ENCODE measurements at regions not wholly inside any gene's neighbourhood (a gene's known extent, or its start where the extent isn't known, plus 50 kb on each side); places are given as distances from the start of the nearest gene placed in this dataset.

GRCh38 chr12:123100882-123101281 lies 50.0 kb downstream of the PITPNM2 start:
- WGBS: 95% methylated on average over 3 of the region's 3 CpGs
- H3K27ac ChIP-seq (ENCODE audit: low read depth in 1 of 2, low read length in 1 of 2): peak overlapping the region in 1 of 2 donors; percentile 89
- peaks cover 0 to 1% of the 10 kb centered on the region in 2 donors for H3K9me3 ChIP-seq (ENCODE audit: control insufficient read depth in 2 of 2, insufficient read depth in 1 of 2, low read length in 1 of 2)
- no peak overlapping the region for H3K4me3 ChIP-seq (ENCODE audit: low read length in 2 of 2)
- DNase-seq (ENCODE audit: low read depth in 6 of 9, low spot score in 9 of 9): no peak
- H3K27me3 ChIP-seq (ENCODE audit: control insufficient read depth in 2 of 2, insufficient read depth in 1 of 2, low read length in 1 of 2): no peaks in the 10 kb centered on the region
- H3K4me1 ChIP-seq (ENCODE audit: control insufficient read depth in 2 of 2, insufficient read depth in 2 of 2, low read length in 2 of 2): peaks cover 60 to 97% of the 10 kb centered on the region in 2 donors
- H3K36me3 ChIP-seq (ENCODE audit: control insufficient read depth in 2 of 2, insufficient read depth in 2 of 2, low read length in 1 of 2): peaks cover 72 to 93% of the 10 kb centered on the region in 2 donors

- H3K27ac ChIP-seq (ENCODE audit: low read depth in 1 of 2, low read length in 1 of 2): peak overlapping the region in 1 of 2 donors; percentile 89
- no peak for DNase-seq (ENCODE audit: low read depth in 6 of 9, low spot score in 9 of 9)
- no peaks in the 10 kb centered on the region for H3K9me3 ChIP-seq (ENCODE audit: control insufficient read depth in 2 of 2, insufficient read depth in 1 of 2, low read length in 1 of 2)
- peaks cover 61 to 97% of the 10 kb centered on the region in 2 donors for H3K4me1 ChIP-seq (ENCODE audit: control insufficient read depth in 2 of 2, insufficient read depth in 2 of 2, low read length in 2 of 2)
- no peaks in the 10 kb centered on the region for H3K27me3 ChIP-seq (ENCODE audit: control insufficient read depth in 2 of 2, insufficient read depth in 1 of 2, low read length in 1 of 2)
- H3K4me3 ChIP-seq (ENCODE audit: low read length in 2 of 2): no peak overlapping the region
- H3K36me3 ChIP-seq (ENCODE audit: control insufficient read depth in 2 of 2, insufficient read depth in 2 of 2, low read length in 1 of 2): peaks cover 68 to 92% of the 10 kb centered on the region in 2 donors
- WGBS: 98% methylated on average over 9 of the region's 9 CpGs
Observed at GRCh38 chr12:123100450-123100849, 50.4 kb downstream of the PITPNM2 start.

- Histone ChIP-seq H3K9me3 (ENCODE audit: control insufficient read depth in 2 of 2, insufficient read depth in 1 of 2, low read length in 1 of 2) (no peaks in the 10 kb centered on the region), H3K27ac (ENCODE audit: low read depth in 1 of 2, low read length in 1 of 2) (peak overlapping the region in 1 of 2 donors; percentile 84), H3K36me3 (ENCODE audit: control insufficient read depth in 2 of 2, insufficient read depth in 2 of 2, low read length in 1 of 2) (peaks cover 64 to 89% of the 10 kb centered on the region in 2 donors), H3K27me3 (ENCODE audit: control insufficient read depth in 2 of 2, insufficient read depth in 1 of 2, low read length in 1 of 2) (no peaks in the 10 kb centered on the region), H3K4me1 (ENCODE audit: control insufficient read depth in 2 of 2, insufficient read depth in 2 of 2, low read length in 2 of 2) (peaks cover 63 to 97% of the 10 kb centered on the region in 2 donors), H3K4me3 (ENCODE audit: low read length in 2 of 2) (no peak overlapping the region)
- WGBS: 93% methylated on average over 5 of the region's 5 CpGs
- DNase-seq (ENCODE audit: low read depth in 6 of 9, low spot score in 9 of 9): peak in 1 of 9 donors; percentile 23
Observed at GRCh38 chr12:123099560-123100192, 51.2 kb downstream of the PITPNM2 start.

GRCh38 chr12:123098780-123099179 lies 52.1 kb downstream of the PITPNM2 start:
- peaks cover 71 to 100% of the 10 kb centered on the region in 2 donors for H3K4me1 ChIP-seq (ENCODE audit: control insufficient read depth in 2 of 2, insufficient read depth in 2 of 2, low read length in 2 of 2)
- DNase-seq (ENCODE audit: low read depth in 6 of 9, low spot score in 9 of 9): peak in 1 of 9 donors; percentile 35
- H3K36me3 ChIP-seq (ENCODE audit: control insufficient read depth in 2 of 2, insufficient read depth in 2 of 2, low read length in 1 of 2): peaks cover 70 to 92% of the 10 kb centered on the region in 2 donors
- no peak overlapping the region for H3K4me3 ChIP-seq (ENCODE audit: low read length in 2 of 2)
- 95% methylated on average over 2 of the region's 2 CpGs for WGBS
- H3K27ac ChIP-seq (ENCODE audit: low read depth in 1 of 2, low read length in 1 of 2): peak overlapping the region in 1 of 2 donors; percentile 84
- H3K27me3 ChIP-seq (ENCODE audit: control insufficient read depth in 2 of 2, insufficient read depth in 1 of 2, low read length in 1 of 2): no peaks in the 10 kb centered on the region
- no peaks in the 10 kb centered on the region for H3K9me3 ChIP-seq (ENCODE audit: control insufficient read depth in 2 of 2, insufficient read depth in 1 of 2, low read length in 1 of 2)

GRCh38 chr12:123097561-123098084 lies 53.3 kb downstream of the PITPNM2 start:
- H3K9me3 ChIP-seq (ENCODE audit: control insufficient read depth in 2 of 2, insufficient read depth in 1 of 2, low read length in 1 of 2): no peaks in the 10 kb centered on the region
- DNase-seq (ENCODE audit: low read depth in 6 of 9, low spot score in 9 of 9): no peak
- peaks cover 63 to 100% of the 10 kb centered on the region in 2 donors for H3K4me1 ChIP-seq (ENCODE audit: control insufficient read depth in 2 of 2, insufficient read depth in 2 of 2, low read length in 2 of 2)
- H3K4me3 ChIP-seq (ENCODE audit: low read length in 2 of 2): no peak overlapping the region
- 97% methylated on average over 12 of the region's 12 CpGs for WGBS
- no peaks in the 10 kb centered on the region for H3K27me3 ChIP-seq (ENCODE audit: control insufficient read depth in 2 of 2, insufficient read depth in 1 of 2, low read length in 1 of 2)
- peak overlapping the region; percentile 62 to 84 for H3K27ac ChIP-seq (ENCODE audit: low read depth in 1 of 2, low read length in 1 of 2)
- peaks cover 62 to 91% of the 10 kb centered on the region in 2 donors for H3K36me3 ChIP-seq (ENCODE audit: control insufficient read depth in 2 of 2, insufficient read depth in 2 of 2, low read length in 1 of 2)

- WGBS: 95% methylated on average over 5 of the region's 5 CpGs
- Histone ChIP-seq H3K27ac (ENCODE audit: low read depth in 1 of 2, low read length in 1 of 2) (peak overlapping the region; percentile 32 to 99), H3K36me3 (ENCODE audit: control insufficient read depth in 2 of 2, insufficient read depth in 2 of 2, low read length in 1 of 2) (peaks cover 55 to 91% of the 10 kb centered on the region in 2 donors), H3K9me3 (ENCODE audit: control insufficient read depth in 2 of 2, insufficient read depth in 1 of 2, low read length in 1 of 2) (no peaks in the 10 kb centered on the region), H3K4me1 (ENCODE audit: control insufficient read depth in 2 of 2, insufficient read depth in 2 of 2, low read length in 2 of 2) (peaks cover 63 to 100% of the 10 kb centered on the region in 2 donors), H3K27me3 (ENCODE audit: control insufficient read depth in 2 of 2, insufficient read depth in 1 of 2, low read length in 1 of 2) (no peaks in the 10 kb centered on the region), H3K4me3 (ENCODE audit: low read length in 2 of 2) (no peak overlapping the region)
- no peak for DNase-seq (ENCODE audit: low read depth in 6 of 9, low spot score in 9 of 9)
Observed at GRCh38 chr12:123096741-123097140, 54.1 kb downstream of the PITPNM2 start.

GRCh38 chr12:123096182-123096581 lies 54.7 kb downstream of the PITPNM2 start:
- Histone ChIP-seq H3K4me3 (ENCODE audit: low read length in 2 of 2) (no peak overlapping the region), H3K27ac (ENCODE audit: low read depth in 1 of 2, low read length in 1 of 2) (peak overlapping the region; percentile 32 to 99), H3K9me3 (ENCODE audit: control insufficient read depth in 2 of 2, insufficient read depth in 1 of 2, low read length in 1 of 2) (no peaks in the 10 kb centered on the region), H3K27me3 (ENCODE audit: control insufficient read depth in 2 of 2, insufficient read depth in 1 of 2, low read length in 1 of 2) (no peaks in the 10 kb centered on the region), H3K36me3 (ENCODE audit: control insufficient read depth in 2 of 2, insufficient read depth in 2 of 2, low read length in 1 of 2) (peaks cover 51 to 91% of the 10 kb centered on the region in 2 donors), H3K4me1 (ENCODE audit: control insufficient read depth in 2 of 2, insufficient read depth in 2 of 2, low read length in 2 of 2) (peaks cover 65 to 100% of the 10 kb centered on the region in 2 donors)
- DNase-seq (ENCODE audit: low read depth in 6 of 9, low spot score in 9 of 9): peak in 1 of 9 donors; percentile 13
- 98% methylated on average over 8 of the region's 8 CpGs for WGBS

GRCh38 chr12:123095078-123095881 lies 55.6 kb downstream of the PITPNM2 start:
- H3K4me3 ChIP-seq (ENCODE audit: low read length in 2 of 2): no peak overlapping the region
- peak overlapping the region; percentile 32 to 99 for H3K27ac ChIP-seq (ENCODE audit: low read depth in 1 of 2, low read length in 1 of 2)
- 81% methylated on average over 25 of the region's 25 CpGs for WGBS
- H3K9me3 ChIP-seq (ENCODE audit: control insufficient read depth in 2 of 2, insufficient read depth in 1 of 2, low read length in 1 of 2): no peaks in the 10 kb centered on the region
- peaks cover 68 to 100% of the 10 kb centered on the region in 2 donors for H3K4me1 ChIP-seq (ENCODE audit: control insufficient read depth in 2 of 2, insufficient read depth in 2 of 2, low read length in 2 of 2)
- H3K36me3 ChIP-seq (ENCODE audit: control insufficient read depth in 2 of 2, insufficient read depth in 2 of 2, low read length in 1 of 2): peaks cover 57 to 91% of the 10 kb centered on the region in 2 donors
- no peaks in the 10 kb centered on the region for H3K27me3 ChIP-seq (ENCODE audit: control insufficient read depth in 2 of 2, insufficient read depth in 1 of 2, low read length in 1 of 2)
- DNase-seq (ENCODE audit: low read depth in 6 of 9, low spot score in 9 of 9): peak in 4 of 9 donors; percentile 62 to 82 (median 76)
